Prostate gland (tissue), 2 donors: ENCODE measurements at regions not wholly inside any gene's neighbourhood (a gene's known extent, or its start where the extent isn't known, plus 50 kb on each side); places are given as distances from the start of the nearest gene placed in this dataset.

ENCODE experiments used
- DNase-seq: peaks from one replicate; pipeline ENCODE4 v3.0.0-alpha.2; 2019; ENCODE audit warnings: low spot score
- H3K27ac ChIP-seq, 2 donors: fragments of 200-600 bp; sonication (generic); 2 replicates each; pipeline ENCODE4 v1.5.1; 2017 to 2019
- H3K27me3 ChIP-seq: fragments of 200-600 bp; sonication (generic); replicated peaks from 2 replicates; pipeline ENCODE4 v1.5.1; 2019; ENCODE audit not compliant: insufficient read depth
- H3K36me3 ChIP-seq, 2 donors: fragments of 200-600 bp; sonication (generic); 1 replicate in 1 of 2; 2 replicates in 1 of 2; pipeline versions ENCODE4 v1.5.1 to v1.8.1; 2017 to 2019
- H3K4me1 ChIP-seq: fragments of 200-600 bp; sonication (generic); replicated peaks from 2 replicates; pipeline ENCODE4 v1.5.1; 2019
- H3K4me3 ChIP-seq, 2 donors: fragments of 200-600 bp; sonication (generic); 2 replicates each; pipeline ENCODE4 v1.5.1; 2017 to 2019
- H3K9me3 ChIP-seq: fragments of 200-600 bp; sonication (generic); 2 replicates; pipeline ENCODE4 v1.5.1; 2017
- POLR2A ChIP-seq: fragments of 450-650 bp; IDR thresholded peaks from one replicate; pipeline ENCODE4 v1.6.1; 2016; ENCODE audit warnings: antibody characterized with exemption, mild to moderate bottlenecking
- POLR2AphosphoS5 ChIP-seq: sonication (generic); formaldehyde crosslinking; IDR thresholded peaks from one replicate; pipeline ENCODE4 v1.6.1; 2017; ENCODE audit warnings: antibody characterized with exemption
- WGBS: methylation state at CpG from one replicate; pipeline ENCODE4 v1.1.5; 2018; 5-methylcytosine and 5-hydroxymethylcytosine counted together
- intact Hi-C: fragments of 100-400 bp; cut with DNase I; formaldehyde crosslinking; loops from one replicate; pipeline ENCODE4 v1.14.2; 2022
- TF ChIP-seq, protein P1 (sequence below), 4 experiments: fragments of 200-600 bp in 2 of 4; fragments of 450-650 bp in 2 of 4; sonication (generic) in 2 of 4; IDR thresholded peaks; 1 replicate in 3 of 4; 2 replicates in 1 of 4; pipeline ENCODE4 v1.5.1; 2016 to 2019; ENCODE audit warnings: antibody characterized with exemption in 4 of 4, mild to moderate bottlenecking in 2 of 4, moderate library complexity in 2 of 4

DNA sequence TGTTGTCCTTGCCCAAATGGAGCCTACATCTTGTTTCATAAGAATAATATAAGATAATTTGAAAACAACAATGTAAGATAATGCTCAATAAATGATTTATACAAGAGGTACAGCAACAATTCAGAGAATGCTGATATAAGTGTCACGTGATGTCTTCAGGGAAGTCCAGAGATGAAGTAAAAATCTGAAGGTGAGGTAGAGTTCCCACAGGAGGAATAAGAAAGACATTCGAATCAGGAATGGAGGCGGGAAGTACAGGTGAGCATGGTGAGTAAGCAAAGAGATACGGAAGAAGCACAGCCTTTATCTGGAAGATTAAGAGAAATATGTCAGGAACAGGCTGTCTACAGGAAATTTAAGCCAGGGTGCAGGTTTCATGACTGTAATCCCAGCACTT, 165.9 kb upstream of the MARCKS start:
- intact Hi-C loops = no loop called here
- H3K4me3 ChIP-seq = no peak overlapping the region
- WGBS = 92% methylated on average over 4 of the region's 4 CpGs
- H3K27ac ChIP-seq = peak overlapping the region in 1 of 2 donors; percentile 24
- no peaks in the 10 kb centered on the region for H3K27me3 ChIP-seq
- DNase-seq = no peak
- TF ChIP-seq POLR2AphosphoS5 (no peak), POLR2A (no peak)
- TF ChIP-seq, protein P1, sequence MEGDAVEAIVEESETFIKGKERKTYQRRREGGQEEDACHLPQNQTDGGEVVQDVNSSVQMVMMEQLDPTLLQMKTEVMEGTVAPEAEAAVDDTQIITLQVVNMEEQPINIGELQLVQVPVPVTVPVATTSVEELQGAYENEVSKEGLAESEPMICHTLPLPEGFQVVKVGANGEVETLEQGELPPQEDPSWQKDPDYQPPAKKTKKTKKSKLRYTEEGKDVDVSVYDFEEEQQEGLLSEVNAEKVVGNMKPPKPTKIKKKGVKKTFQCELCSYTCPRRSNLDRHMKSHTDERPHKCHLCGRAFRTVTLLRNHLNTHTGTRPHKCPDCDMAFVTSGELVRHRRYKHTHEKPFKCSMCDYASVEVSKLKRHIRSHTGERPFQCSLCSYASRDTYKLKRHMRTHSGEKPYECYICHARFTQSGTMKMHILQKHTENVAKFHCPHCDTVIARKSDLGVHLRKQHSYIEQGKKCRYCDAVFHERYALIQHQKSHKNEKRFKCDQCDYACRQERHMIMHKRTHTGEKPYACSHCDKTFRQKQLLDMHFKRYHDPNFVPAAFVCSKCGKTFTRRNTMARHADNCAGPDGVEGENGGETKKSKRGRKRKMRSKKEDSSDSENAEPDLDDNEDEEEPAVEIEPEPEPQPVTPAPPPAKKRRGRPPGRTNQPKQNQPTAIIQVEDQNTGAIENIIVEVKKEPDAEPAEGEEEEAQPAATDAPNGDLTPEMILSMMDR (IDR thresholded peaks at IDR 0.05) = no peak
- no peaks in the 10 kb centered on the region for H3K4me1 ChIP-seq
- H3K9me3 ChIP-seq = no peaks in the 10 kb centered on the region
- no peaks in the 10 kb centered on the region for H3K36me3 ChIP-seq

DNA sequence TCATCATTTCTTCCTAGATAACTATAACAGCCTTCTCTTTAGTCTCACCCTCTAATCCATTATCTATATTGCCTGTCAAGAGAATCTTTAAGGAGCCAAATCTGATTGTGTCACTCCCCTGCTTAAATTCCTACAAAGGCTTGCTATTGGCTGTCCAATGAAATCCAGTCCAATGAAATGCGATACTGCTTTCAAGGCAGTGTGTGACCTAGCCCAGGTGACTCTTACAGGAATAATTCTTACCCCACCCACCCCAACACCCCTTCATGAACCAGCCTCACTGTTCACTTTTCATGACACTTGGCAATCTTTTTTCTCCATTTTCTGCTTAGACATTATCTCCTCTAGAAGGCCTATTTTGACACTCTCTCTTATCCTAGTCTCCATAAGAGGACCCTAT, 163.3 kb upstream of the MARCKS start:
- 88% methylated on average over 1 of the region's 1 CpG for WGBS
- Histone ChIP-seq H3K27ac (no peak overlapping the region), H3K9me3 (no peaks in the 10 kb centered on the region), H3K27me3 (no peaks in the 10 kb centered on the region), H3K4me1 (no peaks in the 10 kb centered on the region), H3K4me3 (no peak overlapping the region), H3K36me3 (no peaks in the 10 kb centered on the region)
- TF ChIP-seq POLR2A (no peak), POLR2AphosphoS5 (no peak)
- TF ChIP-seq, protein P1 (IDR thresholded peaks at IDR 0.05) = no peak
- intact Hi-C loops = no loop called here
- DNase-seq = no peak

DNA sequence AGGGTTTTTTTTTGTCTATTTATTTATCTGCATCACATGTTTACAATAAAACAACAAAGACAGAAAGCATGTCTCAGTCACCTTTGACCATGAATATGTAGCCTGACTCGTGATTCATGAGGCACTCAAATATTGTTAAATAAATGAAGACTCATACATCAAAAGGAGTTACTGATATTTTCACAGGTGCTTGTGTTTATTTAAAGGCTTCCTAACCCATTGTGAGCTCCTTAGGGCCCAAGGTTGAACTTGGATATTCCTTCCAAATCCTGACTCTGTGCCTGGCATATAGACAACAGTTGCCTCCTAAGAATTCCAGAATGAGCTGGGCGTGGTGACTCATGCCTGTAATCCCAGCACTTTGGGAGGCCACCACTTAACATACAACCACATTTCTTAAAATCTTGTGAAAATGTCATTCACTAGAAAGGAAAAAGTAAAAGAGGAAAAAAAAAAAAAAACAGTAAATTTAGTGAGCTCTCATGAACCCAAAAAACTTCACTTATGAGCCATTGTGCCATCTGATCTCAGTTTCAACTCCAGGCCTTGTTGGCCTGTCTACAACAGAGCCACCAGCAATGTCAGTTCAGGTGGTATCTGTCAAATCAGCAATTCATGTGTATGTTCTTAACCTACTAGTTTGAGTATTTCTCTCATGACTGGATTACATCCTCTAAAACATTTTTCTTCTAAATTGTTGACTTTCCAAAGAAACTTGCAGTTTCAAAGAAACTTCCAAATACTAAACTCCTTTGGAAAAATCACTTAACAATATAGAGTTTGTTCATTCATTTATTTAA, 162.7 kb upstream of the MARCKS start:
- intact Hi-C loops = no loop called here
- WGBS = 77% methylated on average over 2 of the region's 2 CpGs
- Histone ChIP-seq H3K36me3 (no peaks in the 10 kb centered on the region), H3K9me3 (no peaks in the 10 kb centered on the region), H3K4me3 (no peak overlapping the region), H3K4me1 (no peaks in the 10 kb centered on the region), H3K27me3 (no peaks in the 10 kb centered on the region), H3K27ac (no peak overlapping the region)
- DNase-seq = no peak
- TF ChIP-seq POLR2A (no peak), POLR2AphosphoS5 (no peak)
- TF ChIP-seq, protein P1 (IDR thresholded peaks at IDR 0.05) = no peak

DNA sequence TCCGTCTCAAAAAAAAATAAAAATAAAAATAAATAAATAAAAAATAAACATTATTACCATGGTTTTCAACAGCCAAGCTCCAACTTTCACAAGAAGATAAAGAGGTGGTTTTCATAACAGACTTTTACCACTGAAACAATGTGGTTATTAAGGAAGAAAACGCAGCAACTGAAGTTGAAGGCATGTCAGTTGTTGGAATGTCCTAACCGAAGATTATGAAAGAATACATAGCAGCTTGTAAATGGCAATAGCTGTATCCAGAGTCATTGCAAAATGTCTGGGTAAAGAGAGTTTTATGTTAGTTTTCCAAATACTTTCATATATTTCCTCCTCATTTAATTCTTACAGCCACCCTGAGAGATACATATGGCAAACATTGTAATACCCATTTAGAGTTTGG, 161.6 kb upstream of the MARCKS start:
- Histone ChIP-seq H3K9me3 (no peaks in the 10 kb centered on the region), H3K4me1 (no peaks in the 10 kb centered on the region), H3K36me3 (no peaks in the 10 kb centered on the region), H3K27me3 (no peaks in the 10 kb centered on the region), H3K27ac (no peak overlapping the region), H3K4me3 (no peak overlapping the region)
- 70% methylated on average over 3 of the region's 3 CpGs for WGBS
- TF ChIP-seq POLR2A = no peak
- TF ChIP-seq, protein P1 (IDR thresholded peaks at IDR 0.05) = no peak
- TF ChIP-seq POLR2AphosphoS5 = no peak
- DNase-seq = no peak
- intact Hi-C loops = no loop called here

DNA sequence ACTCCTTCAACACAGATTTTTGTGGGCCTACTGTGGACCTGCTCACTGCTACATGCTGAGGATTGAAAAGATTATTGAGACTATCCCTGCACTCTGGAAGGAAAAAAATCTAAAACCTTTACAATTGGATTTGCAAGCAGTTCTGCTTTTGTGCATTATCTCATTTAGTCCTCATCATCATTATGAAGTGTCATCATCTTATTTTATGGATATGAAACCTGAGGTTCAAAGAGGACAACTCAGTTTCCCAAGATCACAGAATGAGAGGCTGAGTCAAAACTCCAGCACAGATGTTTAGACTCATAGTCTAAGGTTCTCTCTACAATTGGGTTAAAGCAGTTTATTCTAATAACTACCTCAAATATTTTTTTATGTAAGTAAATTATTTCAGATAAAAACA, 160.2 kb upstream of the MARCKS start:
- Histone ChIP-seq H3K27ac (no peak overlapping the region), H3K4me1 (no peaks in the 10 kb centered on the region), H3K27me3 (no peaks in the 10 kb centered on the region), H3K36me3 (no peaks in the 10 kb centered on the region), H3K4me3 (no peak overlapping the region), H3K9me3 (no peaks in the 10 kb centered on the region)
- TF ChIP-seq, protein P1 (IDR thresholded peaks at IDR 0.05) = no peak
- no peak for TF ChIP-seq POLR2A
- no peak for TF ChIP-seq POLR2AphosphoS5
- intact Hi-C loops = no loop called here
- DNase-seq = no peak
